Esophagus muscularis mucosa (tissue), 4 donors: ENCODE measurements at regions not wholly inside any gene's neighbourhood (a gene's known extent, or its start where the extent isn't known, plus 50 kb on each side); places are given as distances from the start of the nearest gene placed in this dataset.

Source experiments
- CTCF ChIP-seq, 3 experiments: fragments of 200-600 bp in 2 of 3; fragments of 450-650 bp in 1 of 3; sonication (generic) in 2 of 3; IDR thresholded peaks; one replicate each; pipeline ENCODE4 v1.5.1; 2017 to 2019; ENCODE audit warnings: antibody characterized with exemption in 3 of 3, mild to moderate bottlenecking in 2 of 3, moderate library complexity in 1 of 3
- EP300 ChIP-seq: sonication (generic); formaldehyde crosslinking; IDR thresholded peaks from one replicate; pipeline ENCODE4 v1.6.1; 2017; ENCODE audit warnings: antibody characterized with exemption
- POLR2A ChIP-seq: fragments of 450-650 bp; IDR thresholded peaks from one replicate; pipeline ENCODE4 v1.6.1; 2017; ENCODE audit warnings: antibody characterized with exemption, moderate library complexity, mild to moderate bottlenecking, low read depth
- POLR2AphosphoS5 ChIP-seq, 2 donors: sonication (generic); formaldehyde crosslinking; IDR thresholded peaks; one replicate each; pipeline ENCODE4 v1.6.1; 2017; ENCODE audit warnings: antibody characterized with exemption in 2 of 2

GRCh38 chr2:43020990-43021669 lies 205.3 kb downstream of the ZFP36L2 start:
- TF ChIP-seq CTCF (IDR thresholded peaks at IDR 0.05) (no peak), POLR2A (no peak), POLR2AphosphoS5 (IDR thresholded peaks at IDR 0.05) (no peak), EP300 (no peak)
